Transverse colon (tissue), 4 donors: ENCODE measurements at regions not wholly inside any gene's neighbourhood (a gene's known extent, or its start where the extent isn't known, plus 50 kb on each side); places are given as distances from the start of the nearest gene placed in this dataset.

Source experiments
- DNase-seq: peaks from one replicate; pipeline ENCODE4 v3.0.0-alpha.2; 2019
- H3K27ac ChIP-seq, 4 donors: fragments of 200-600 bp; sonication (generic); 2 replicates each; pipeline ENCODE4 v1.5.1; 2016 to 2018; ENCODE audit warnings: inconsistent platforms in 4 of 4
- H3K27me3 ChIP-seq: fragments of 200-600 bp; sonication (generic); 2 replicates; pipeline ENCODE4 v1.5.1; 2017; ENCODE audit warnings: inconsistent platforms
- H3K36me3 ChIP-seq, 4 donors: fragments of 200-600 bp; sonication (generic); 2 replicates each; pipeline ENCODE4 v1.5.1; 2017 to 2019; ENCODE audit warnings: inconsistent platforms in 4 of 4
- H3K4me1 ChIP-seq, 4 donors: fragments of 200-600 bp; sonication (generic); 2 replicates each; pipeline ENCODE4 v1.5.1; 2017 to 2020; ENCODE audit warnings: inconsistent platforms in 4 of 4
- H3K4me3 ChIP-seq, 4 donors: fragments of 200-600 bp; sonication (generic); 1 replicate in 1 of 4; 2 replicates in 3 of 4; pipeline versions ENCODE4 v1.5.1 to v1.6.1; 2017 to 2019; ENCODE audit warnings: inconsistent platforms in 4 of 4
- H3K9me3 ChIP-seq, 2 donors: fragments of 200-600 bp; sonication (generic); 2 replicates each; pipeline ENCODE4 v1.5.1; 2017 to 2019; ENCODE audit warnings: inconsistent platforms in 2 of 2
- EP300 ChIP-seq: sonication (generic); formaldehyde crosslinking; IDR thresholded peaks from one replicate; pipeline ENCODE4 v1.6.1; 2017; ENCODE audit warnings: antibody characterized with exemption, low read depth
- POLR2A ChIP-seq: fragments of 450-650 bp; IDR thresholded peaks from one replicate; pipeline ENCODE4 v1.6.1; 2016; ENCODE audit warnings: antibody characterized with exemption, mild to moderate bottlenecking, moderate library complexity
- POLR2AphosphoS5 ChIP-seq, 3 donors: sonication (generic); formaldehyde crosslinking; IDR thresholded peaks; one replicate each; pipeline ENCODE4 v1.6.1; 2016; ENCODE audit warnings: antibody characterized with exemption in 3 of 3
- WGBS, 2 donors: methylation state at CpG; one replicate each; pipeline ENCODE4 v1.1.5; 2018; ENCODE audit warnings: low coverage in 1 of 2; 5-methylcytosine and 5-hydroxymethylcytosine counted together
- in situ Hi-C, 4 donors: fragments of 200-750 bp; cut with MboI; loops; one replicate each; pipeline versions ENCODE4 v1.15.0 to v1.15.1; 2017; ENCODE audit warnings: low sequenced_read_pairs in 3 of 4, low pct_ligation_motif_present in 1 of 4, low pct_unique_long_range_greater_than_20kb in 1 of 4
- intact Hi-C: fragments of 100-400 bp; cut with DNase I; formaldehyde crosslinking; loops from one replicate; pipeline ENCODE4 v1.15.1; 2023; ENCODE audit warnings: low total_unique reads
- TF ChIP-seq, protein P1 (sequence below), 5 experiments: fragments of 200-600 bp in 3 of 5; fragments of 450-650 bp in 2 of 5; sonication (generic) in 3 of 5; IDR thresholded peaks; 1 replicate in 2 of 5; 2 replicates in 3 of 5; pipeline ENCODE4 v1.5.1; 2016 to 2017; ENCODE audit warnings: antibody characterized with exemption in 5 of 5, inconsistent platforms in 3 of 5, mild to moderate bottlenecking in 2 of 5, moderate library complexity in 1 of 5

DNA sequence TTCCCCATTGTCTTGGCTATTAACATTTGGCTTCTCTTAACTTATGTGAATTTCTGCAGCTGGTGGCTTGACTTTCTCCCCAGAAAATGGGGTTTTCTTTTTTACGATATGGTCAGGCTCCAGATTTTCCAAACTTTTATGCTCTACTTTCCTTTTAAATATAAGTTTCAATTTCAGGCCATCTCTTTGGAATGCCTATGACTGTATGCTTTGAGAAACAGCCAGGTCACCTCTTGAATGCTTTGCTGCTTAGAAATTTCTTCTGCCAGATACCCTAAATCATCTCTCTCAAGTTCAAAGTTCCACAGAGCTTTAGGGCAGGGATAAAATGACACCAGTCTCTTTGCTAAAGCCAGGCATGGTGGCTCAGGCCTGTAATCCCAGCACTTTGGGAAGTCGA, 212.9 kb upstream of the SMIM31 start:
- 86 to 93% methylated on average over 1 to 2 of the region's 2 CpGs for WGBS, 2 donors
- no peaks in the 10 kb centered on the region for H3K36me3 ChIP-seq

DNA sequence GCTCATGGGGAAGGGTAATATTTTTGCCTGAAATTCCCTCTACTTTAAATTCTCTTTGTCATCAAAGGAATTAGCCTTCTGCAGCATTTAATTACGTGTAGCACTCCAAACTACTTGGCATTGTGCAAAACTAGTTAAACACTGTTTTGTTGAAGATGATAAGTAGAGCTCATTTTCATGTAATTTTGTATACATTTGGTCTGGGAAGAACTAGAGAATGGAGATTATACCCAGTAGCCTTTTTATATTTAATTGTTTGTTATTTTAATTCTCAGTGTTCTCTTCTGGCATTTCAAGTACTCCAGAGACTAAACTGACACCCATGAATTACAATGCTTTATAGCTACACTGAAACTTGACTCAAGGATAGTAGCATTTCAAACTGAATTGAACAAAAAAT, 211.5 kb upstream of the SMIM31 start:
- Histone ChIP-seq H3K27me3 (no peaks in the 10 kb centered on the region), H3K36me3 (no peaks in the 10 kb centered on the region), H3K4me3 (no peak overlapping the region), H3K27ac (no peak overlapping the region), H3K9me3 (peaks cover 0 to 8% of the 10 kb centered on the region in 2 donors), H3K4me1 (no peaks in the 10 kb centered on the region)
- 53 to 67% methylated on average over 1 of the region's 1 CpG for WGBS, 2 donors
- no peak for DNase-seq
- in situ Hi-C loops (no loop called here), intact Hi-C loops (no loop called here)
- TF ChIP-seq POLR2A (no peak), EP300 (no peak)
- TF ChIP-seq, protein P1, sequence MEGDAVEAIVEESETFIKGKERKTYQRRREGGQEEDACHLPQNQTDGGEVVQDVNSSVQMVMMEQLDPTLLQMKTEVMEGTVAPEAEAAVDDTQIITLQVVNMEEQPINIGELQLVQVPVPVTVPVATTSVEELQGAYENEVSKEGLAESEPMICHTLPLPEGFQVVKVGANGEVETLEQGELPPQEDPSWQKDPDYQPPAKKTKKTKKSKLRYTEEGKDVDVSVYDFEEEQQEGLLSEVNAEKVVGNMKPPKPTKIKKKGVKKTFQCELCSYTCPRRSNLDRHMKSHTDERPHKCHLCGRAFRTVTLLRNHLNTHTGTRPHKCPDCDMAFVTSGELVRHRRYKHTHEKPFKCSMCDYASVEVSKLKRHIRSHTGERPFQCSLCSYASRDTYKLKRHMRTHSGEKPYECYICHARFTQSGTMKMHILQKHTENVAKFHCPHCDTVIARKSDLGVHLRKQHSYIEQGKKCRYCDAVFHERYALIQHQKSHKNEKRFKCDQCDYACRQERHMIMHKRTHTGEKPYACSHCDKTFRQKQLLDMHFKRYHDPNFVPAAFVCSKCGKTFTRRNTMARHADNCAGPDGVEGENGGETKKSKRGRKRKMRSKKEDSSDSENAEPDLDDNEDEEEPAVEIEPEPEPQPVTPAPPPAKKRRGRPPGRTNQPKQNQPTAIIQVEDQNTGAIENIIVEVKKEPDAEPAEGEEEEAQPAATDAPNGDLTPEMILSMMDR (IDR thresholded peaks at IDR 0.05), result no peak

More for the DNA sequence above, 212.9 kb upstream of the SMIM31 start:
- Histone ChIP-seq H3K9me3 (peaks cover 0 to 8% of the 10 kb centered on the region in 2 donors), H3K4me1 (no peaks in the 10 kb centered on the region), H3K4me3 (no peak overlapping the region), H3K27me3 (no peaks in the 10 kb centered on the region), H3K27ac (no peak overlapping the region)
- intact Hi-C loops (no loop called here), in situ Hi-C loops (no loop called here)
- TF ChIP-seq POLR2A, result no peak
- no peak for TF ChIP-seq POLR2AphosphoS5 (IDR thresholded peaks at IDR 0.05)
- TF ChIP-seq, protein P1 (IDR thresholded peaks at IDR 0.05), result no peak
- TF ChIP-seq EP300, result no peak
- no peak for DNase-seq

DNA sequence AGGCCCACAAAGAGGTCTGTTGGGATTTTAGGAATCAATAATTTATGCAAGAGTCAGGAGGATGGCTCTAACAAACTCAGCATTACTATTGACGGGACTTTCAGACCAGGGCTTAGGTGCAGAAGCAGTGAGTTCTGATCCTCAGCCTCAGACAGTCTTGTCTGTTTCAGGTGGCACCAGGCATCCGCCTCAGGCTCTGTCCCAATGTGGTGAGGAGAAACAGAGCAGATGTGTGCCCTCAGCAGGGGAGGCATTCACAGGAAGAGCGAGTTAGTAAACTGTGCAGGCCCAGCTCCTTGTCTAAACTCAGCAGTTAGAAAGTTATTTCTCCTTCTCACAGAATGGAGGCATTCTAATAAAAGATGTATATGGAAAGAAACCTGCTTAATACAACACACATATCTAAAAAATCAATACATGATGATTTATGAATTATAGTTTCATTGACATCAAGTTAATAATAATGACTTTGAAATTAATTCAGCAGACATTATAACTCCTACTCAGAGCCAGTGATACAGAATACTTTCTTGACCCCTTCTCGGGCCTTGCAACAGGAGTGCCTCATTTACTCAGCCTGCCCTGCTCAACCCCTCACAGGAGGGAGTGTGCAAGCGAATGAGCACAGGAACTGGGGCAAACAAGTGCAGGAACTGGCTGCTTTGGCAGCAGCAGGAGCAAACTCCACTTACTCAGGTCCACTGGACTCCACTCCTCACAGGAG, 202.8 kb upstream of the SMIM31 start:
- H3K4me1 ChIP-seq, result no peaks in the 10 kb centered on the region
- no peak overlapping the region for H3K27ac ChIP-seq
- DNase-seq, result no peak
- no peaks in the 10 kb centered on the region for H3K9me3 ChIP-seq
- in situ Hi-C loops (no loop called here), intact Hi-C loops (no loop called here)
- TF ChIP-seq EP300 (no peak), POLR2A (no peak), POLR2AphosphoS5 (IDR thresholded peaks at IDR 0.05) (no peak)
- TF ChIP-seq, protein P1 (IDR thresholded peaks at IDR 0.05), result no peak
- no peak overlapping the region for H3K4me3 ChIP-seq
- H3K27me3 ChIP-seq, result no peaks in the 10 kb centered on the region
- WGBS, 2 donors, result 71 to 87% methylated on average over 3 to 5 of the region's 5 CpGs
- no peaks in the 10 kb centered on the region for H3K36me3 ChIP-seq

DNA sequence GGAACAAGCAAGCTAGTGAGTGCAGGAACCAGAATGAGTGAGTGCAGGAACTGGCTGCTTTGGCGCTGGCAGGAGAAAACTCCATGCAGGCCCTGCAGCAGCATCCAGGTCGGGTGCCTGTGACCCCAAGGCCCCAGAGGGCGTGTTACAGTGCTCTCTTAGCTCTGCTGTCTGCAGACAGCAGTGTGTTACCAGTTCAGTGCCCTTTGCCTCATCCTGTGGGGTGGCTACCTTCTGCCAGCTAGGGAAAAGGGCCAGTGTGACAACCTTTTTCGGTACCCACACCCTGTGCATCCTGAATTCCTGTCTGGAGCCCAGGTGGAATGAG, 202.3 kb upstream of the SMIM31 start:
- WGBS, 2 donors, result 51% methylated on average over 4 of the region's 4 CpGs; no CpG with 5 or more reads in 1 of the 2 donors

More for the DNA sequence above, 202.3 kb upstream of the SMIM31 start:
- intact Hi-C loops, result no loop called here
- Histone ChIP-seq H3K27ac (no peak overlapping the region), H3K9me3 (no peaks in the 10 kb centered on the region), H3K36me3 (no peaks in the 10 kb centered on the region), H3K4me1 (no peaks in the 10 kb centered on the region), H3K27me3 (no peaks in the 10 kb centered on the region), H3K4me3 (no peak overlapping the region)
- DNase-seq, result no peak
- in situ Hi-C loops, result no loop called here
- TF ChIP-seq POLR2A (no peak), EP300 (no peak), POLR2AphosphoS5 (IDR thresholded peaks at IDR 0.05) (no peak)
- TF ChIP-seq, protein P1 (IDR thresholded peaks at IDR 0.05), result no peak
